Mesenchymal stem cell (in vitro differentiated cells and primary cell): ENCODE measurements at regions not wholly inside any gene's neighbourhood (a gene's known extent, or its start where the extent isn't known, plus 50 kb on each side); places are given as distances from the start of the nearest gene placed in this dataset.
"Not testable (repeated sequence)": the region's sequence is repeated elsewhere in the genome, so short reads cannot be mapped to it uniquely, and the experiment has no call there.

ENCODE experiments used
- DNase-seq: peaks from one replicate; pipeline ENCODE4 v3.0.0-alpha.2; 2013
- H2AFZ ChIP-seq: one replicate; pipeline ENCODE4 v1.6.1; 2013; ENCODE audit warnings: low read depth, mild to moderate bottlenecking, control low read depth, inconsistent platforms, low read length, moderate library complexity
- H2AK5ac ChIP-seq: 2 replicates; pipeline ENCODE4 v1.6.1; 2013; ENCODE audit warnings: low read length, moderate library complexity, mild to moderate bottlenecking, inconsistent platforms; ENCODE audit not compliant: severe bottlenecking
- H2BK120ac ChIP-seq: one replicate; pipeline ENCODE4 v1.6.1; 2013; ENCODE audit warnings: low read depth, mild to moderate bottlenecking, inconsistent platforms, low read length, moderate library complexity
- H2BK12ac ChIP-seq, 2 experiments: one replicate each; pipeline ENCODE4 v1.6.1; 2013; ENCODE audit warnings: inconsistent platforms in 2 of 2, low read length in 2 of 2, mild to moderate bottlenecking in 2 of 2, moderate library complexity in 2 of 2, control low read depth in 1 of 2
- H2BK15ac ChIP-seq: one replicate; pipeline ENCODE4 v1.6.1; 2013; ENCODE audit warnings: mild to moderate bottlenecking, low read depth, inconsistent platforms; ENCODE audit not compliant: poor library complexity, severe bottlenecking
- H2BK5ac ChIP-seq: 2 replicates; pipeline ENCODE4 v1.6.1; 2013; ENCODE audit warnings: low read depth, mild to moderate bottlenecking, low read length, control low read depth, inconsistent platforms; ENCODE audit not compliant: poor library complexity, severe bottlenecking
- H3K14ac ChIP-seq, 2 experiments: one replicate each; pipeline ENCODE4 v1.6.1; 2013; ENCODE audit warnings: inconsistent platforms in 2 of 2, low read length in 2 of 2, control low read depth in 1 of 2, mild to moderate bottlenecking in 1 of 2, moderate library complexity in 1 of 2
- H3K18ac ChIP-seq, 2 experiments: one replicate each; pipeline ENCODE4 v1.6.1; 2013; ENCODE audit warnings: inconsistent platforms in 2 of 2, low read length in 2 of 2, control low read depth in 1 of 2, low read depth in 1 of 2, mild to moderate bottlenecking in 1 of 2
- H3K23ac ChIP-seq, 2 experiments: one replicate each; pipeline ENCODE4 v1.6.1; 2013; ENCODE audit warnings: inconsistent platforms in 2 of 2, low read length in 2 of 2, mild to moderate bottlenecking in 2 of 2, moderate library complexity in 2 of 2, control low read depth in 1 of 2
- H3K27ac ChIP-seq: 2 replicates; pipeline ENCODE4 v1.5.1; 2013; ENCODE audit warnings: mild to moderate bottlenecking, moderate library complexity, low read length, control low read depth, inconsistent platforms; ENCODE audit not compliant: poor library complexity, severe bottlenecking
- H3K27me3 ChIP-seq, 2 experiments: 2 replicates each; pipeline versions ENCODE4 v1.6.1 to v1.7.0; 2013; ENCODE audit warnings: low read length in 2 of 2, mild to moderate bottlenecking in 2 of 2, moderate library complexity in 2 of 2, control low read depth in 1 of 2, inconsistent platforms in 1 of 2; ENCODE audit not compliant: control insufficient read depth in 1 of 2, insufficient read depth in 1 of 2
- H3K36me3 ChIP-seq, 2 experiments: 2 replicates each; pipeline versions ENCODE4 v1.6.1 to v1.7.0; 2013; ENCODE audit warnings: low read length in 2 of 2, control low read depth in 1 of 2, inconsistent platforms in 1 of 2, low read depth in 1 of 2, mild to moderate bottlenecking in 1 of 2; ENCODE audit not compliant: insufficient read depth in 2 of 2, control insufficient read depth in 1 of 2
- H3K4ac ChIP-seq, 2 experiments: one replicate each; pipeline ENCODE4 v1.6.1; 2013; ENCODE audit warnings: inconsistent platforms in 2 of 2, low read length in 2 of 2, mild to moderate bottlenecking in 2 of 2, moderate library complexity in 2 of 2, control low read depth in 1 of 2, low read depth in 1 of 2
- H3K4me1 ChIP-seq: 2 replicates; pipeline ENCODE4 v1.6.1; 2013; ENCODE audit warnings: low read depth, low read length, control low read depth; ENCODE audit not compliant: control insufficient read depth, insufficient read depth
- H3K4me2 ChIP-seq: 2 replicates; pipeline ENCODE4 v1.6.1; 2013; ENCODE audit warnings: low read length, mild to moderate bottlenecking, inconsistent platforms; ENCODE audit not compliant: poor library complexity, severe bottlenecking
- H3K4me3 ChIP-seq, 2 experiments: 2 replicates each; pipeline versions ENCODE4 v1.5.1 to v1.7.0; 2013; ENCODE audit warnings: low read length in 2 of 2, mild to moderate bottlenecking in 2 of 2, control low read depth in 1 of 2, low read depth in 1 of 2; ENCODE audit not compliant: insufficient read depth in 1 of 2
- H3K79me1 ChIP-seq: replicated peaks from 2 replicates; pipeline ENCODE4 v1.6.1; 2013; ENCODE audit warnings: mild to moderate bottlenecking, control low read depth, low read length, inconsistent platforms; ENCODE audit not compliant: poor library complexity, severe bottlenecking
- H3K9ac ChIP-seq: 2 replicates; pipeline ENCODE4 v1.7.0; 2013; ENCODE audit warnings: mild to moderate bottlenecking, low read length, moderate library complexity
- H3K9me3 ChIP-seq: 2 replicates; pipeline ENCODE4 v1.7.0; 2013; ENCODE audit warnings: mild to moderate bottlenecking, low read length; ENCODE audit not compliant: control insufficient read depth
- H4K8ac ChIP-seq: one replicate; pipeline ENCODE4 v1.6.1; 2013; ENCODE audit warnings: inconsistent platforms, mild to moderate bottlenecking, low read length, moderate library complexity
- H4K91ac ChIP-seq: one replicate; pipeline ENCODE4 v1.6.1; 2013; ENCODE audit warnings: mild to moderate bottlenecking, low read length, inconsistent platforms
- whole genome bisulfite sequencing: methylation state at CpG from one replicate; pipeline ENCODE4 v1.1.7; 2013; ENCODE audit warnings: mixed read lengths; 5-methylcytosine and 5-hydroxymethylcytosine counted together

- no peak overlapping the region for H2BK120ac ChIP-seq
Measured at GRCh38 chr7:80999100-80999499, 80.2 kb upstream of the SEMA3C start.

GRCh38 chr7:80997841-80998240 is 79.0 kb upstream of the SEMA3C start:
- Histone ChIP-seq H2BK15ac (no peak overlapping the region), H3K4me3 (no peak overlapping the region), H3K36me3 (no peaks in the 10 kb centered on the region), H3K4me2 (no peak overlapping the region), H3K9ac (no peak overlapping the region), H3K27ac (no peak overlapping the region), H3K79me1 (no peaks in the 10 kb centered on the region), H3K4me1 (no peaks in the 10 kb centered on the region), H2AFZ (no peak overlapping the region), H4K91ac (no peak overlapping the region), H2BK5ac (no peak overlapping the region), H3K9me3 (no peaks in the 10 kb centered on the region), H3K27me3 (no peaks in the 10 kb centered on the region), H4K8ac (no peak overlapping the region), H3K18ac (no peak overlapping the region), H2BK120ac (no peak overlapping the region), H2AK5ac (no peak overlapping the region), H2BK12ac (no peak overlapping the region), H3K4ac (no peak overlapping the region), H3K14ac (no peak overlapping the region), H3K23ac (no peak overlapping the region)
- 95% methylated on average over 5 of the region's 7 CpGs for WGBS
- DNase-seq, result no peak

More at GRCh38 chr7:80999100-80999499, 80.2 kb upstream of the SEMA3C start:
- H3K14ac ChIP-seq, result no peak overlapping the region
- no peak overlapping the region for H2BK12ac ChIP-seq
- H2AK5ac ChIP-seq, result no peak overlapping the region
- no peaks in the 10 kb centered on the region for H3K36me3 ChIP-seq
- H3K9ac ChIP-seq, result no peak overlapping the region
- 95% methylated on average over 3 of the region's 3 CpGs for WGBS
- no peak overlapping the region for H3K4ac ChIP-seq
- no peaks in the 10 kb centered on the region for H3K27me3 ChIP-seq
- H3K9me3 ChIP-seq, result no peaks in the 10 kb centered on the region
- H4K91ac ChIP-seq, result no peak overlapping the region
- H3K79me1 ChIP-seq, result no peaks in the 10 kb centered on the region
- H3K4me2 ChIP-seq, result no peak overlapping the region
- no peaks in the 10 kb centered on the region for H3K4me1 ChIP-seq
- H3K27ac ChIP-seq, result no peak overlapping the region
- no peak overlapping the region for H2BK15ac ChIP-seq
- H2BK5ac ChIP-seq, result no peak overlapping the region
- no peak overlapping the region for H3K18ac ChIP-seq
- no peak overlapping the region for H3K23ac ChIP-seq
- no peak overlapping the region for H3K4me3 ChIP-seq
- no peak for DNase-seq
- no peak overlapping the region for H4K8ac ChIP-seq
- H2AFZ ChIP-seq, result no peak overlapping the region

GRCh38 chr7:80996236-80996635 is 77.4 kb upstream of the SEMA3C start:
- H2BK120ac ChIP-seq, H3K14ac ChIP-seq, DNase-seq, H3K9me3 ChIP-seq, H3K79me1 ChIP-seq, H2BK15ac ChIP-seq, H3K9ac ChIP-seq, H3K23ac ChIP-seq, H2BK5ac ChIP-seq, H3K4me2 ChIP-seq, H3K18ac ChIP-seq, H4K91ac ChIP-seq, H2AK5ac ChIP-seq, H3K4ac ChIP-seq, H3K36me3 ChIP-seq, H3K4me1 ChIP-seq, H4K8ac ChIP-seq, H2AFZ ChIP-seq, H3K27ac ChIP-seq, H2BK12ac ChIP-seq, H3K27me3 ChIP-seq, H3K4me3 ChIP-seq: not testable (repeated sequence)
- WGBS, result 100% methylated on average over 1 of the region's 2 CpGs

GRCh38 chr7:80991654-80992053 is 72.8 kb upstream of the SEMA3C start:
- Histone ChIP-seq H2BK120ac (no peak overlapping the region), H3K4me3 (no peak overlapping the region)
- 95% methylated on average over 5 of the region's 5 CpGs for WGBS

More at GRCh38 chr7:80991654-80992053, 72.8 kb upstream of the SEMA3C start:
- H2AFZ ChIP-seq, result no peak overlapping the region
- H2AK5ac ChIP-seq, result no peak overlapping the region
- H3K9me3 ChIP-seq, result no peaks in the 10 kb centered on the region
- no peak overlapping the region for H3K23ac ChIP-seq
- H3K4me2 ChIP-seq, result no peak overlapping the region
- no peak overlapping the region for H2BK5ac ChIP-seq
- H3K27me3 ChIP-seq, result no peaks in the 10 kb centered on the region
- no peak overlapping the region for H3K9ac ChIP-seq
- no peaks in the 10 kb centered on the region for H3K4me1 ChIP-seq
- H3K36me3 ChIP-seq, result no peaks in the 10 kb centered on the region
- H2BK12ac ChIP-seq, result no peak overlapping the region
- H3K79me1 ChIP-seq, result no peaks in the 10 kb centered on the region
- H2BK15ac ChIP-seq, result no peak overlapping the region
- no peak overlapping the region for H3K27ac ChIP-seq
- no peak overlapping the region for H4K8ac ChIP-seq
- H3K18ac ChIP-seq, result no peak overlapping the region
- H3K14ac ChIP-seq, result no peak overlapping the region
- no peak for DNase-seq
- no peak overlapping the region for H3K4ac ChIP-seq
- no peak overlapping the region for H4K91ac ChIP-seq
